ENCODE measurements at regions not wholly inside any gene's neighbourhood (a gene's known extent, or its start where the extent isn't known, plus 50 kb on each side); places are given as distances from the start of the nearest gene placed in this dataset.

GRCh38 chr16:73846356-73846755 lies 450.3 kb upstream of the PSMD7 start:
- TF ChIP-seq CTCF (IDR thresholded peaks at IDR 0.05) (no peak), POLR2AphosphoS5 (IDR thresholded peaks at IDR 0.05) (no peak), EP300 (IDR thresholded peaks at IDR 0.05) (no peak)

Data from upper lobe of left lung (tissue), 4 donors.